H9 (cell line): ENCODE measurements at regions not wholly inside any gene's neighbourhood (a gene's known extent, or its start where the extent isn't known, plus 50 kb on each side); places are given as distances from the start of the nearest gene placed in this dataset.
A peak's percentile ranks its signal among the peaks of the same experiment; 100 is the strongest.
"Not testable (repeated sequence)": the region's sequence is repeated elsewhere in the genome, so short reads cannot be mapped to it uniquely, and the experiment has no call there.

Source experiments
- DNase-seq: peaks from one replicate; pipeline ENCODE4 v3.0.0-alpha.2; 2017
- H2AFZ ChIP-seq: one replicate; pipeline ENCODE4 v1.6.1; 2013; ENCODE audit warnings: mild to moderate bottlenecking, low read length, control low read depth, moderate library complexity
- H2AK5ac ChIP-seq: 2 replicates; pipeline ENCODE4 v1.6.1; 2013; ENCODE audit warnings: low read length, control low read depth, mixed read lengths; ENCODE audit not compliant: insufficient read length
- H2BK120ac ChIP-seq: one replicate; pipeline ENCODE4 v1.6.1; 2013; ENCODE audit warnings: low read depth, mild to moderate bottlenecking, low read length, control low read depth, inconsistent platforms; ENCODE audit not compliant: poor library complexity, severe bottlenecking
- H2BK12ac ChIP-seq: 2 replicates; pipeline ENCODE4 v1.6.1; 2013; ENCODE audit warnings: low read length, control low read depth, mixed read lengths, low read depth; ENCODE audit not compliant: insufficient read length
- H2BK15ac ChIP-seq: 2 replicates; pipeline ENCODE4 v1.6.1; 2013; ENCODE audit warnings: low read depth, low read length, control low read depth
- H2BK20ac ChIP-seq: one replicate; pipeline ENCODE4 v1.6.1; 2013; ENCODE audit warnings: low read depth, mild to moderate bottlenecking, low read length, control low read depth, inconsistent platforms; ENCODE audit not compliant: poor library complexity, severe bottlenecking
- H2BK5ac ChIP-seq: 2 replicates; pipeline ENCODE4 v1.6.1; 2013; ENCODE audit warnings: low read length, control low read depth, mixed read lengths; ENCODE audit not compliant: insufficient read length
- H3K14ac ChIP-seq: 2 replicates; pipeline ENCODE4 v1.6.1; 2013; ENCODE audit warnings: low read length, control low read depth; ENCODE audit not compliant: insufficient read depth
- H3K18ac ChIP-seq: 2 replicates; pipeline ENCODE4 v1.6.1; 2013; ENCODE audit warnings: low read depth, mild to moderate bottlenecking, mixed read lengths, low read length, control low read depth; ENCODE audit not compliant: insufficient read length
- H3K23ac ChIP-seq: 2 replicates; pipeline ENCODE4 v1.6.1; 2013; ENCODE audit warnings: low read length, control low read depth, mixed read lengths, low read depth; ENCODE audit not compliant: insufficient read length
- H3K23me2 ChIP-seq: 2 replicates; pipeline ENCODE4 v1.6.1; 2013; ENCODE audit warnings: low read depth, mild to moderate bottlenecking, mixed read lengths, low read length, control low read depth; ENCODE audit not compliant: insufficient read length, poor library complexity, severe bottlenecking
- H3K27ac ChIP-seq: 2 replicates; pipeline ENCODE4 v1.5.1; 2013; ENCODE audit warnings: low read length, control low read depth, mixed read lengths, low read depth; ENCODE audit not compliant: insufficient read length
- H3K27me3 ChIP-seq: 2 replicates; pipeline ENCODE4 v1.6.1; 2013; ENCODE audit warnings: low read length, control low read depth, inconsistent platforms; ENCODE audit not compliant: insufficient read depth
- H3K4ac ChIP-seq: 2 replicates; pipeline ENCODE4 v1.6.1; 2013; ENCODE audit warnings: low read depth, mild to moderate bottlenecking, control low read depth, inconsistent platforms, low read length, moderate library complexity
- H3K4me1 ChIP-seq: 2 replicates; pipeline ENCODE4 v1.6.1; 2013; ENCODE audit warnings: low read length, control low read depth, inconsistent platforms; ENCODE audit not compliant: insufficient read depth
- H3K4me2 ChIP-seq: 2 replicates; pipeline ENCODE4 v1.6.1; 2013; ENCODE audit warnings: low read length, control low read depth, mixed read lengths; ENCODE audit not compliant: insufficient read length, insufficient read depth
- H3K56ac ChIP-seq: 2 replicates; pipeline ENCODE4 v1.6.1; 2013; ENCODE audit warnings: low read depth, mild to moderate bottlenecking, mixed read lengths, low read length, control low read depth; ENCODE audit not compliant: insufficient read length
- H3K79me1 ChIP-seq: 2 replicates; pipeline ENCODE4 v1.6.1; 2013; ENCODE audit warnings: low read depth, mild to moderate bottlenecking, moderate library complexity, low read length, control low read depth, inconsistent platforms; ENCODE audit not compliant: insufficient read depth, poor library complexity, severe bottlenecking
- H3K79me2 ChIP-seq: 2 replicates; pipeline ENCODE4 v1.6.1; 2013; ENCODE audit warnings: low read length, control low read depth, inconsistent platforms; ENCODE audit not compliant: insufficient read depth
- H3K9ac ChIP-seq: 2 replicates; pipeline ENCODE4 v1.6.1; 2013; ENCODE audit warnings: low read length, control low read depth, mixed read lengths; ENCODE audit not compliant: insufficient read length; ENCODE audit errors: extremely low read depth
- H3K9me3 ChIP-seq: one replicate; pipeline ENCODE4 v1.6.1; 2013; ENCODE audit warnings: low read depth, low read length, inconsistent platforms; ENCODE audit not compliant: control insufficient read depth
- H3T11ph ChIP-seq: one replicate; pipeline ENCODE4 v1.6.1; 2013; ENCODE audit warnings: mild to moderate bottlenecking, low read length, control low read depth, inconsistent platforms
- H4K20me1 ChIP-seq: one replicate; pipeline ENCODE4 v1.6.1; 2013; ENCODE audit not compliant: control insufficient read depth, insufficient read length, insufficient read depth
- H4K5ac ChIP-seq: 2 replicates; pipeline ENCODE4 v1.6.1; 2013; ENCODE audit warnings: low read depth, mild to moderate bottlenecking, mixed read lengths, low read length, control low read depth; ENCODE audit not compliant: insufficient read length
- H4K8ac ChIP-seq: replicated peaks from 2 replicates; pipeline ENCODE4 v1.6.1; 2013; ENCODE audit warnings: low read length, control low read depth, mixed read lengths, low read depth; ENCODE audit not compliant: insufficient read length
- H4K91ac ChIP-seq: 2 replicates; pipeline ENCODE4 v1.6.1; 2013; ENCODE audit warnings: low read depth, mild to moderate bottlenecking, moderate library complexity, mixed read lengths, low read length, control low read depth; ENCODE audit not compliant: insufficient read length
- H3K27ac Mint-ChIP-seq, 3 experiments: 2 replicates in 2 of 3; 3 replicates in 1 of 3; pipeline ENCODE4 v1.8.0; 2020 to 2021; ENCODE audit warnings: mixed read lengths in 3 of 3, mild to moderate bottlenecking in 1 of 3, moderate library complexity in 1 of 3
- H3K27me3 Mint-ChIP-seq: 2 replicates; pipeline ENCODE4 v1.8.0; 2021; ENCODE audit warnings: low read depth, mild to moderate bottlenecking, moderate library complexity, mixed read lengths
- H3K36me3 Mint-ChIP-seq, 3 experiments: 2 replicates in 2 of 3; 3 replicates in 1 of 3; pipeline ENCODE4 v1.8.0; 2020 to 2021; ENCODE audit warnings: low read depth in 3 of 3, mixed read lengths in 3 of 3; ENCODE audit not compliant: insufficient read depth in 1 of 3
- H3K4me1 Mint-ChIP-seq, 2 experiments: 2 replicates each; pipeline ENCODE4 v1.8.0; 2020; ENCODE audit warnings: mixed read lengths in 2 of 2
- H3K4me3 Mint-ChIP-seq, 2 experiments: 2 replicates in 1 of 2; 3 replicates in 1 of 2; pipeline ENCODE4 v1.8.0; 2020 to 2021; ENCODE audit warnings: mild to moderate bottlenecking in 2 of 2, mixed read lengths in 2 of 2, moderate library complexity in 1 of 2
- H3K9me3 Mint-ChIP-seq, 2 experiments: 2 replicates in 1 of 2; 3 replicates in 1 of 2; pipeline ENCODE4 v1.8.0; 2020; ENCODE audit warnings: mild to moderate bottlenecking in 2 of 2, mixed read lengths in 2 of 2, moderate library complexity in 1 of 2
- WGBS: extraction: QIAGEN DNeasy Blood & Tissue Kit; methylation state at CpG from one replicate; pipeline ENCODE4 v1.1.7; 2013; ENCODE audit warnings: missing lambda C conversion rate, low lambda C conversion rate, mixed read lengths; ENCODE audit not compliant: insufficient read length; ENCODE audit errors: extremely low coverage; 5-methylcytosine and 5-hydroxymethylcytosine counted together
- TF ChIP-seq, protein P1 (sequence below): fragments of 200-600 bp; sonication (generic); conservative IDR thresholded peaks from 3 replicates; pipeline ENCODE4 v1.8.0; 2021; ENCODE audit warnings: antibody characterized with exemption, mild to moderate bottlenecking

DNA sequence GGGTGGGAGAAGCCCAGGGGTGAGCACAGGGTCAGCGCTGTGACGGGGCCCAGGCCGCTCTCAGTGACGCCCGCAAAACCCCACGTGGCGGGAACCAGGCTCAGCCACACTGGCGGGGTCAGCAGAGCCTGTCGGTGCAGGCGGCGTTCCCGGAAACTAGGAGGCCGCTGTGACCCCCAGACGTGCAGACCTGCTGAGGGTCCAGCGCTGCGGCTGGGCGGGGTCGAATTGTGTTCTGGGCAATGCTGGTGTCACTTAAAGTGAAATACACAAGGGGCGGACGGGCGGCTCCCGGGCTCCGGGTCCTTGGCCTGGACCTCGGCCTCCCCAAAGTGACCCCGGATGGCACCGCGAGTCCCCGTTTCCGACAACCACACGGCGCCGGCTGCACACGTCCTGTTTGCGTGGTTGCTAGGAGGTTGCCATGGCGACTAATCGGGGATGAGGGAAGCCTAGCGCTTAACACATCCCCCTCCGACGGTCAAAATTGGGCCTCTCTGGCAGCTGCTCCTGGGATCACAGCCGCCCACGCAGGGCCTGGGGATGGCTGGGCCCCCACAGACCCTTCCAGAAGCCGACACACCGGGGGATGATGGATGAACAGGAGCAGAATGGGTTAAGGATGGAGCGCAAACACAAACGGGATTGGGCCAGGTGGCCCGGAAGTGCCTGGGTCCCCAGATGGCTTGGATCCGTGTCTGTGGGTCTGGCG is 81.7 kb upstream of the PRR5 start:
- no peak overlapping the region for H2AFZ ChIP-seq
- peak overlapping the region; percentile 64 for H3K14ac ChIP-seq
- no peak overlapping the region for H2BK20ac ChIP-seq
- no CpG with 5 or more reads among the region's 48 CpGs for WGBS
- no peaks in the 10 kb centered on the region; the same call in 1 of the 2 replicates for H3K27me3 ChIP-seq
- no peak overlapping the region for H3K4me2 ChIP-seq
- H3K9me3 ChIP-seq, result no peaks in the 10 kb centered on the region
- no peak overlapping the region for H2AK5ac ChIP-seq
- no peaks in the 10 kb centered on the region for H3K23me2 ChIP-seq
- no peak overlapping the region for H3K56ac ChIP-seq
- DNase-seq, result peak; percentile 87
- H3K23ac ChIP-seq, result no peak overlapping the region
- H3K4me1 ChIP-seq, result no peaks in the 10 kb centered on the region
- no peak overlapping the region for H4K8ac ChIP-seq
- Mint-ChIP-seq H3K4me3 (no peak overlapping the region), H3K9me3 (no peaks in the 10 kb centered on the region; a peak in 2 of 5 replicates), H3K4me1 (peaks cover 2 to 3% of the 10 kb centered on the region in 2 experiments; a peak in 3 of 4 replicates), H3K27ac (peak overlapping the region in 2 of 3 experiments; percentile 77 to 92; a peak in 2 of 7 replicates), H3K27me3 (peaks cover 16% of the 10 kb centered on the region), H3K36me3 (no peaks in the 10 kb centered on the region)
- H3K79me2 ChIP-seq, result no peaks in the 10 kb centered on the region
- H3K4ac ChIP-seq, result no peak overlapping the region; the same call in 1 of the 2 replicates
- no peak overlapping the region for H2BK5ac ChIP-seq
- peak overlapping the region; percentile 73 for H3K18ac ChIP-seq
- no peak overlapping the region for H2BK15ac ChIP-seq
- no peak overlapping the region for H2BK12ac ChIP-seq
- H4K20me1 ChIP-seq, result peaks cover 2% of the 10 kb centered on the region
- H3K79me1 ChIP-seq, result no peaks in the 10 kb centered on the region
- H2BK120ac ChIP-seq, result no peak overlapping the region
- no peak overlapping the region for H3K27ac ChIP-seq
- H4K91ac ChIP-seq, result no peak overlapping the region
- no peak overlapping the region for H3T11ph ChIP-seq
- peak overlapping the region; percentile 66 for H4K5ac ChIP-seq
- TF ChIP-seq, protein P1, sequence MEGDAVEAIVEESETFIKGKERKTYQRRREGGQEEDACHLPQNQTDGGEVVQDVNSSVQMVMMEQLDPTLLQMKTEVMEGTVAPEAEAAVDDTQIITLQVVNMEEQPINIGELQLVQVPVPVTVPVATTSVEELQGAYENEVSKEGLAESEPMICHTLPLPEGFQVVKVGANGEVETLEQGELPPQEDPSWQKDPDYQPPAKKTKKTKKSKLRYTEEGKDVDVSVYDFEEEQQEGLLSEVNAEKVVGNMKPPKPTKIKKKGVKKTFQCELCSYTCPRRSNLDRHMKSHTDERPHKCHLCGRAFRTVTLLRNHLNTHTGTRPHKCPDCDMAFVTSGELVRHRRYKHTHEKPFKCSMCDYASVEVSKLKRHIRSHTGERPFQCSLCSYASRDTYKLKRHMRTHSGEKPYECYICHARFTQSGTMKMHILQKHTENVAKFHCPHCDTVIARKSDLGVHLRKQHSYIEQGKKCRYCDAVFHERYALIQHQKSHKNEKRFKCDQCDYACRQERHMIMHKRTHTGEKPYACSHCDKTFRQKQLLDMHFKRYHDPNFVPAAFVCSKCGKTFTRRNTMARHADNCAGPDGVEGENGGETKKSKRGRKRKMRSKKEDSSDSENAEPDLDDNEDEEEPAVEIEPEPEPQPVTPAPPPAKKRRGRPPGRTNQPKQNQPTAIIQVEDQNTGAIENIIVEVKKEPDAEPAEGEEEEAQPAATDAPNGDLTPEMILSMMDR, result no peak
- H3K9ac ChIP-seq, result no peak overlapping the region

DNA sequence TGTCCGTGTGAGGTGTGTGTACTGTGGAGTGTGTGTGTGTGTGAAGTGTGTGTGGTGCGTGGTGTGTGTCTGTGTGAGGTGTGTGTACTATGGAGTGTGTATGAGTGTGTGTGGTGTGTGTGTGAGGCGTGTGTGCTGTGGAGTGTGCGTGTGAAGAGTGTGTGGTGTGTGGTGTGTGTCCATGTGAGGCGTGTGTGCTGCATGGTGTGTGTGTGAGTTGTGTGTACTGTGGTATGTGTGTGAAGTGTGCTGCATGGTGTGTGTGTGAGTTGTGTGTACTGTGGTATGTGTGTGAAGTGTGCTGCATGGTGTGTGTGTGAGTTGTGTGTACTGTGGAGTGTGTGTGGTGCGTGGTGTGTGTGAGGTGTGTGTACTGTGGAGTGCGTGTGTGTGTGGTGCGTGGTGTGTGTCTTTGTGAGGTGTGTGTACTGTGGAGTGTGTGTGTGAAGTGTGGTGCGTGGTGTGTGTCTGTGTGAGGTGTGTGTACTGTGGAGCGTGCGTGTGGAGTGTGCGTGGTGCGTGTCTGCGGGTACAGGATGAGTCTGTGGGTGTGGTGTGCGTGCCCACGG is 82.4 kb upstream of the PRR5 start:
- WGBS, result 100% methylated on average over 2 of the region's 16 CpGs
- not testable (repeated sequence) for H3K9me3 Mint-ChIP-seq, H3K4me2 ChIP-seq

More for the DNA sequence above, 82.4 kb upstream of the PRR5 start:
- not testable (repeated sequence) for H3K27ac ChIP-seq, H3K9me3 ChIP-seq, H2AFZ ChIP-seq, H3K36me3 Mint-ChIP-seq, H2BK15ac ChIP-seq, H3K4me1 ChIP-seq, H3K4ac ChIP-seq, H3K27ac Mint-ChIP-seq, H2BK5ac ChIP-seq, H4K20me1 ChIP-seq, H3T11ph ChIP-seq, H2BK20ac ChIP-seq, H2AK5ac ChIP-seq, H3K27me3 ChIP-seq, H4K8ac ChIP-seq, H3K79me2 ChIP-seq, H3K56ac ChIP-seq, H3K79me1 ChIP-seq, H3K9ac ChIP-seq, H3K4me1 Mint-ChIP-seq, H3K4me3 Mint-ChIP-seq, DNase-seq, H4K91ac ChIP-seq, H2BK12ac ChIP-seq, H2BK120ac ChIP-seq, H3K23me2 ChIP-seq, H3K23ac ChIP-seq
- H4K5ac ChIP-seq, result peak overlapping the region; percentile 66
- H3K27me3 Mint-ChIP-seq, result peaks cover 19% of the 10 kb centered on the region
- peak overlapping the region; percentile 73 for H3K18ac ChIP-seq
- H3K14ac ChIP-seq, result peak overlapping the region; percentile 64
